Left lung (tissue), 4 donors: ENCODE measurements at regions not wholly inside any gene's neighbourhood (a gene's known extent, or its start where the extent isn't known, plus 50 kb on each side); places are given as distances from the start of the nearest gene placed in this dataset.

Experiments
- ATAC-seq: fragments of 200-7000 bp; cut with Tn5 transposase; one replicate; pipeline ENCODE4 v1.9.1; 2020; ENCODE audit warnings: moderate library complexity
- DNase-seq, 4 donors: peaks; one replicate each; pipeline ENCODE4 v3.0.0-alpha.2; 2013 to 2020
- H3K27ac ChIP-seq, 2 donors: fragments of 200-600 bp; sonication (generic) in 1 of 2; one replicate each; pipeline versions ENCODE4 v1.5.0 to v1.8.0; 2020 to 2021
- H3K27me3 ChIP-seq, 2 donors: fragments of 200-600 bp; sonication (generic) in 1 of 2; one replicate each; pipeline versions ENCODE4 v1.5.0 to v1.8.0; 2020 to 2021
- H3K36me3 ChIP-seq, 2 donors: fragments of 200-600 bp; sonication (generic) in 1 of 2; one replicate each; pipeline versions ENCODE4 v1.5.0 to v1.8.0; 2020 to 2021
- H3K4me1 ChIP-seq, 2 donors: fragments of 200-600 bp; one replicate each; pipeline ENCODE4 v1.8.0; 2021
- H3K4me3 ChIP-seq, 2 donors: fragments of 200-600 bp; sonication (generic) in 1 of 2; one replicate each; pipeline versions ENCODE4 v1.5.0 to v1.8.0; 2020 to 2021; ENCODE audit warnings: mild to moderate bottlenecking in 1 of 2
- H3K9me3 ChIP-seq, 2 donors: fragments of 200-600 bp; sonication (generic) in 1 of 2; one replicate each; pipeline versions ENCODE4 v1.5.0 to v1.8.0; 2020 to 2021
- CTCF ChIP-seq, 2 donors: fragments of 200-600 bp; sonication (generic) in 1 of 2; IDR thresholded peaks; one replicate each; pipeline versions ENCODE4 v1.5.0 to v1.8.0; 2021; ENCODE audit warnings: antibody characterized with exemption in 2 of 2
- intact Hi-C, 2 donors: fragments of 100-400 bp; cut with DNase I; formaldehyde crosslinking; loops; one replicate each; pipeline versions ENCODE4 v1.11.2 to v1.14.2; 2022
- donor health status: DM: no; HTN: yes; CAD: no.
- donor health status: DM: no; HTN: no; CAD: no.

- Histone ChIP-seq H3K36me3 (no peaks in the 10 kb centered on the region), H3K27me3 (no peaks in the 10 kb centered on the region), H3K4me1 (peaks cover 0 to 14% of the 10 kb centered on the region in 2 donors), H3K27ac (no peak overlapping the region), H3K9me3 (no peaks in the 10 kb centered on the region), H3K4me3 (no peak overlapping the region)
- DNase-seq (no peak), ATAC-seq (no peak)
- intact Hi-C loops = no loop called here
- TF ChIP-seq CTCF (IDR thresholded peaks at IDR 0.05) = no peak
Measured at GRCh38 chr2:207281436-207281835, 115.7 kb upstream of the KLF7 start.

GRCh38 chr2:207282916-207283315 is 117.2 kb upstream of the KLF7 start:
- Histone ChIP-seq H3K4me3 (no peak overlapping the region), H3K27me3 (no peaks in the 10 kb centered on the region), H3K36me3 (no peaks in the 10 kb centered on the region), H3K4me1 (peaks cover 0 to 14% of the 10 kb centered on the region in 2 donors), H3K9me3 (no peaks in the 10 kb centered on the region), H3K27ac (peak overlapping the region in 1 of 2 donors; percentile 63)
- DNase-seq (no peak), ATAC-seq (no peak)
- TF ChIP-seq CTCF (IDR thresholded peaks at IDR 0.05) = no peak
- intact Hi-C loops = no loop called here

- Histone ChIP-seq H3K27me3 (no peaks in the 10 kb centered on the region), H3K4me1 (peaks cover 0 to 14% of the 10 kb centered on the region in 2 donors), H3K36me3 (no peaks in the 10 kb centered on the region), H3K4me3 (no peak overlapping the region), H3K27ac (peak overlapping the region in 1 of 2 donors; percentile 63), H3K9me3 (no peaks in the 10 kb centered on the region)
- DNase-seq (peak in 2 of 4 donors; percentile 64 to 77), ATAC-seq (peak; percentile 86)
- TF ChIP-seq CTCF (IDR thresholded peaks at IDR 0.05) = peak in 1 of 2 donors; percentile 28
- intact Hi-C loops = no loop called here
Measured at GRCh38 chr2:207283356-207283755, 117.6 kb upstream of the KLF7 start.

GRCh38 chr2:207284556-207285472 is 119.1 kb upstream of the KLF7 start:
- no peak for ATAC-seq
- Histone ChIP-seq H3K36me3 (no peaks in the 10 kb centered on the region), H3K27ac (no peak overlapping the region), H3K27me3 (no peaks in the 10 kb centered on the region), H3K4me1 (peaks cover 0 to 14% of the 10 kb centered on the region in 2 donors), H3K9me3 (no peaks in the 10 kb centered on the region), H3K4me3 (no peak overlapping the region)
- no peak for TF ChIP-seq CTCF (IDR thresholded peaks at IDR 0.05)
- DNase-seq = no peak
- intact Hi-C loops = no loop called here

GRCh38 chr2:207285473-207285815 is 119.7 kb upstream of the KLF7 start:
- intact Hi-C loops = no loop called here
- no peak overlapping the region for H3K27ac ChIP-seq
- H3K4me1 ChIP-seq = peaks cover 0 to 14% of the 10 kb centered on the region in 2 donors
- no peak for TF ChIP-seq CTCF (IDR thresholded peaks at IDR 0.05)
- ATAC-seq (no peak), DNase-seq (no peak)
- H3K4me3 ChIP-seq = no peak overlapping the region
- no peaks in the 10 kb centered on the region for H3K36me3 ChIP-seq
- no peaks in the 10 kb centered on the region for H3K9me3 ChIP-seq
- H3K27me3 ChIP-seq = no peaks in the 10 kb centered on the region
